ENCODE measurements at regions not wholly inside any gene's neighbourhood (a gene's known extent, or its start where the extent isn't known, plus 50 kb on each side); places are given as distances from the start of the nearest gene placed in this dataset.

DNA sequence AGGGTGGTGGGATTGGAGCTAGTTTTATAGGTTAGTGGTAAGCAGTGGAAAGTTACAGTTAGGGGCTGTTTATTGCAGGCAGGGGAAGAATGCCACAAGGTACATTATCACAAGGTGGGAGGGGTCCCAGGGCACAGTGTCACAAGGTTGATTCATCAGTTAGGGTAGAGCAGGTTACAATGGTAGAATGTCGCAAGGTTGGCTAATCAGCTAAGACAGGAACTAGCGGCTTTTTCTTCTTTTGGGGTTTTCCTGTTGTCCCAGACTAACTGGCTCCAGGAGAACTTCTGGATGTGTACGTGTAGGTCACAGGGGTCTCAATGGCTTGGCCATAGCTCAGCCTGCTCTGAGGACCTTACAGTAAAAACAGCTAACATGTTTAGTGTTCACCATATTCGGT lies 1221.1 kb downstream of the SLITRK1 start:
- Histone ChIP-seq H3K36me3 (replicated peaks; ENCODE audit: insufficient read depth, low read depth) (no peaks in the 10 kb centered on the region), H3K9me2 (replicated peaks; ENCODE audit: insufficient read depth) (no peaks in the 10 kb centered on the region), H3K4me1 (ENCODE audit: insufficient read depth) (no peaks in the 10 kb centered on the region), H3K79me2 (no peaks in the 10 kb centered on the region), H3K27me3 (no peaks in the 10 kb centered on the region), H3K4me2 (no peak overlapping the region), H2AFZ (no peak overlapping the region), H4K20me1 (ENCODE audit: insufficient read depth, poor library complexity, severe bottlenecking) (no peaks in the 10 kb centered on the region), H3K27ac (no peak overlapping the region), H3K4me3 (no peak overlapping the region), H3K9me3 (ENCODE audit: low read depth) (no peaks in the 10 kb centered on the region)
- no peak for DNase-seq (ENCODE audit: low spot score)
- TF ChIP-seq EZH2phosphoT487 (IDR thresholded peaks at IDR 0.05; ENCODE audit: low read depth, severe bottlenecking, unreplicated experiment) (no peak), EZH2 (IDR thresholded peaks at IDR 0.05; ENCODE audit: borderline replicate concordance) (no peak)
- TF ChIP-seq, protein P1, sequence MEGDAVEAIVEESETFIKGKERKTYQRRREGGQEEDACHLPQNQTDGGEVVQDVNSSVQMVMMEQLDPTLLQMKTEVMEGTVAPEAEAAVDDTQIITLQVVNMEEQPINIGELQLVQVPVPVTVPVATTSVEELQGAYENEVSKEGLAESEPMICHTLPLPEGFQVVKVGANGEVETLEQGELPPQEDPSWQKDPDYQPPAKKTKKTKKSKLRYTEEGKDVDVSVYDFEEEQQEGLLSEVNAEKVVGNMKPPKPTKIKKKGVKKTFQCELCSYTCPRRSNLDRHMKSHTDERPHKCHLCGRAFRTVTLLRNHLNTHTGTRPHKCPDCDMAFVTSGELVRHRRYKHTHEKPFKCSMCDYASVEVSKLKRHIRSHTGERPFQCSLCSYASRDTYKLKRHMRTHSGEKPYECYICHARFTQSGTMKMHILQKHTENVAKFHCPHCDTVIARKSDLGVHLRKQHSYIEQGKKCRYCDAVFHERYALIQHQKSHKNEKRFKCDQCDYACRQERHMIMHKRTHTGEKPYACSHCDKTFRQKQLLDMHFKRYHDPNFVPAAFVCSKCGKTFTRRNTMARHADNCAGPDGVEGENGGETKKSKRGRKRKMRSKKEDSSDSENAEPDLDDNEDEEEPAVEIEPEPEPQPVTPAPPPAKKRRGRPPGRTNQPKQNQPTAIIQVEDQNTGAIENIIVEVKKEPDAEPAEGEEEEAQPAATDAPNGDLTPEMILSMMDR (IDR thresholded peaks at IDR 0.05; ENCODE audit: poor library complexity): no peak
- WGBS (ENCODE audit: low lambda C conversion rate, missing lambda C conversion rate): 93% methylated on average over 4 of the region's 4 CpGs

DNA sequence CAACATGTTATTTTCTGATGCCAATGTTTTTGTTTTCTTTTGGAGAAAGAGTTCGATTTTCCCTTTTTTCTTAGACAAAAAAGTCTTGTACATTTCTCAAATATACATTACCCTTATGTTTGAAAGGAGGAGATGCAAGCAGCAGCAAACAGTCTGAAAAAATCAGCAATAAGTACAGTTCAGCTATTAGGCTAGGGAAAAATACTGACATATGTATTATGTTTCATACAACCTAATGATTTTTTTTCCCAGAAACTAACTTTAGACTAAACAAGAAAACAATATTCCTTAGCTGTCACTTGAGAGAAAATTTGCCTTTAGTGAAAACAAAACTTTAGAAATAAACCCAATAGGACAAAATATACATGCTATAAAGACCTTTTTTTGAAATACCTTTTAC lies 1223.5 kb downstream of the SLITRK1 start:
- no peak for DNase-seq (ENCODE audit: low spot score)

DNA sequence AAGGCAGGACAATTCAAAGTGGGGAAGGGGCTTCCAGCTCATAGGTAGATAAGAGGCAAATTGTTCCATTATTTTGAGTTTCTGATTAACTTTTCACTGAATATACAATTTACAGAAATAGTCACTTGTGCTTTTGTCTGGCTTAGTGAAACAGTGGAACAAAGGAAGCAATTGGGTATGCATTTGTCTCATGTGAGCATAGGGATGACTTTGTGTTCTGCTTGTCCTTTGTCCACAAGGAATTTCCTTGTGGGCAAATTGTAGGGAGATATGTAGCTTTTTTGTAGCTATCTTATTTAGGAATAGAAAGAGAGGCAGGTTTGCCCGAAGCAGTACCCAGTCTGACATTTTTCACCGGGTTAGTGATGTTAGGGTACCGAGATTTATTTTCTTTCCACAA lies 1224.8 kb downstream of the SLITRK1 start:
- H3K4me3 ChIP-seq: no peak overlapping the region
- no peaks in the 10 kb centered on the region for H3K36me3 ChIP-seq (replicated peaks; ENCODE audit: insufficient read depth, low read depth)
- no peaks in the 10 kb centered on the region for H3K79me2 ChIP-seq
- H4K20me1 ChIP-seq (ENCODE audit: insufficient read depth, poor library complexity, severe bottlenecking): no peaks in the 10 kb centered on the region
- H3K4me1 ChIP-seq (ENCODE audit: insufficient read depth): no peaks in the 10 kb centered on the region
- no peak for TF ChIP-seq EZH2phosphoT487 (IDR thresholded peaks at IDR 0.05; ENCODE audit: low read depth, severe bottlenecking, unreplicated experiment)
- TF ChIP-seq EZH2 (IDR thresholded peaks at IDR 0.05; ENCODE audit: borderline replicate concordance): no peak
- TF ChIP-seq, protein P1 (IDR thresholded peaks at IDR 0.05; ENCODE audit: poor library complexity): no peak
- H3K4me2 ChIP-seq: no peak overlapping the region
- H3K9me3 ChIP-seq (ENCODE audit: low read depth): no peaks in the 10 kb centered on the region
- no peaks in the 10 kb centered on the region for H3K9me2 ChIP-seq (replicated peaks; ENCODE audit: insufficient read depth)
- no peak overlapping the region for H3K27ac ChIP-seq
- DNase-seq (ENCODE audit: low spot score): no peak
- H3K27me3 ChIP-seq: no peaks in the 10 kb centered on the region
- WGBS (ENCODE audit: low lambda C conversion rate, missing lambda C conversion rate): 96% methylated on average over 3 of the region's 3 CpGs
- H2AFZ ChIP-seq: no peak overlapping the region

More for the DNA sequence above, 1223.5 kb downstream of the SLITRK1 start:
- 76% methylated on average over 1 of the region's 1 CpG for WGBS (ENCODE audit: low lambda C conversion rate, missing lambda C conversion rate)
- Histone ChIP-seq H3K27me3 (no peaks in the 10 kb centered on the region), H3K27ac (no peak overlapping the region), H3K9me2 (replicated peaks; ENCODE audit: insufficient read depth) (no peaks in the 10 kb centered on the region), H3K79me2 (no peaks in the 10 kb centered on the region), H3K9me3 (ENCODE audit: low read depth) (no peaks in the 10 kb centered on the region), H4K20me1 (ENCODE audit: insufficient read depth, poor library complexity, severe bottlenecking) (no peaks in the 10 kb centered on the region), H3K4me2 (no peak overlapping the region), H3K4me1 (ENCODE audit: insufficient read depth) (no peaks in the 10 kb centered on the region), H3K36me3 (replicated peaks; ENCODE audit: insufficient read depth, low read depth) (no peaks in the 10 kb centered on the region), H2AFZ (no peak overlapping the region), H3K4me3 (no peak overlapping the region)
- TF ChIP-seq EZH2phosphoT487 (IDR thresholded peaks at IDR 0.05; ENCODE audit: low read depth, severe bottlenecking, unreplicated experiment): no peak

DNA sequence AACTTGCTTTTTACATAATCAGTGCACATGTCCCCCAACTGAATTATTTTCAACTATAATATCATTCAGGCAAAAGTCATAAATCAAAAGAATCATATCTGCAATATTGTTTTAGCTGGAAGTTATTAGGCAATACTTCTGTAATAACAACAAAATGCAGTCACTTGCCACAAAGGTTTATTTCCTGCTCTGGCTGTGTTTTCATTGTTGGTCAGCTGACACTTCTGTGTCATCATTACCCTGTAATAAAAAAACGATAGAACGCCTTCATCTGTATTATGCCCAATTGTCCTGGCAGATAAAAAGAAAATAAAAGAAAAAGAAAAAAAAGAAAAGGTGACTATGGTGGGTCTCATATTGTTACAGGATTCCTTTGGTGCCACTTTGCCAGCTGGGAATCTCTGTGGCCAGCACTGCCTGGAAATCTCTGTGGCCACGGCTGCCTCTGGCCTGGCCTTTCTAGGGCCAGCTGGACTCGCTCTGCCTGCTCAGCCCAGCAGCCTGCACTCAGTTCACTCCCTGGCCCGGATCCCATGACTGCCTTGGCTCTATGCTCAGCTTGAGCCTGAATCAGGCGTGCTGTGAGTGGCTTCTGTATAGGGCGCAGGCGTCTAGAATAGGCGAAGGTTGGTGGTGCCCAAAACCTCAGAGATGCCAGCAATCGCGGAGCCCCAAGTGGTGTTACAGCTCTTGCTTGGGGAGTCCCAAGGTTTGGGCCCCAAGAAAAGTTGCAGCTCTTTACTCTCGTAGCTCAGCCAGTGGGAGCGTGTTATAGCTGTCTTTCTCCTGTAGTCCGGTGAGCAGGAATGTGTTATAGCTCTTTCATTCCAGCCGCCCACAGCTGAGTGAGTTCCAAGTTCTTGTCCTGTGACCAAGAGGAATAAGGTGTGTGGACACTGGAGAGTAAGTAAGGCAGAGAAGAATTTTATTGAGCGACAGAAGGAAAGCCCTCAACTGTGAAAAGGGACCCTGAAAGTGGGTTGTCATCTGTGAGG lies 1227.1 kb downstream of the SLITRK1 start:
- Histone ChIP-seq H4K20me1 (ENCODE audit: insufficient read depth, poor library complexity, severe bottlenecking) (no peaks in the 10 kb centered on the region), H3K4me2 (no peak overlapping the region), H3K36me3 (replicated peaks; ENCODE audit: insufficient read depth, low read depth) (no peaks in the 10 kb centered on the region), H3K27me3 (no peaks in the 10 kb centered on the region), H3K27ac (no peak overlapping the region), H2AFZ (no peak overlapping the region), H3K79me2 (no peaks in the 10 kb centered on the region), H3K4me3 (no peak overlapping the region), H3K9me2 (replicated peaks; ENCODE audit: insufficient read depth) (no peaks in the 10 kb centered on the region), H3K4me1 (ENCODE audit: insufficient read depth) (no peaks in the 10 kb centered on the region), H3K9me3 (ENCODE audit: low read depth) (no peaks in the 10 kb centered on the region)
- no peak for DNase-seq (ENCODE audit: low spot score)
- TF ChIP-seq, protein P1 (IDR thresholded peaks at IDR 0.05; ENCODE audit: poor library complexity): no peak
- no peak for TF ChIP-seq EZH2 (IDR thresholded peaks at IDR 0.05; ENCODE audit: borderline replicate concordance)
- no peak for TF ChIP-seq EZH2phosphoT487 (IDR thresholded peaks at IDR 0.05; ENCODE audit: low read depth, severe bottlenecking, unreplicated experiment)
- 95% methylated on average over 16 of the region's 16 CpGs for WGBS (ENCODE audit: low lambda C conversion rate, missing lambda C conversion rate)

Data from hepatocyte (in vitro differentiated cells).